HFF-Myc (cell line): ENCODE measurements at regions not wholly inside any gene's neighbourhood (a gene's known extent, or its start where the extent isn't known, plus 50 kb on each side); places are given as distances from the start of the nearest gene placed in this dataset.
A peak's percentile ranks its signal among the peaks of the same experiment; 100 is the strongest.
"Not testable (repeated sequence)": the region's sequence is repeated elsewhere in the genome, so short reads cannot be mapped to it uniquely, and the experiment has no call there.

ENCODE experiments used
- DNase-seq: peaks from one replicate; pipeline ENCODE4 v3.0.0-alpha.2; 2011; ENCODE audit warnings: low read depth; ENCODE audit errors: extremely low read depth
- H3K4me3 ChIP-seq: replicated peaks from 2 replicates; pipeline ENCODE4 v1.5.1; 2011; ENCODE audit warnings: low read depth, mild to moderate bottlenecking, control low read depth, low read length
- CTCF ChIP-seq: IDR thresholded peaks from 2 replicates; pipeline ENCODE4 v1.5.1; 2012; ENCODE audit warnings: mild to moderate bottlenecking, low read depth, low read length, control low read depth; ENCODE audit errors: missing control alignments

GRCh38 chr19:20359933-20360720 lies 193.1 kb downstream of the ZNF486 start:
- DNase-seq, result no peak
- peak; percentile 4 for TF ChIP-seq CTCF
- H3K4me3 ChIP-seq, result no peak overlapping the region

GRCh38 chr19:20358841-20359465 lies 191.9 kb downstream of the ZNF486 start:
- not testable (repeated sequence) for H3K4me3 ChIP-seq, DNase-seq

- H3K4me3 ChIP-seq, result no peak overlapping the region
- DNase-seq, result no peak
- no peak for TF ChIP-seq CTCF
Measured at GRCh38 chr19:20357921-20358320, 190.9 kb downstream of the ZNF486 start.

- H3K4me3 ChIP-seq, result no peak overlapping the region
- no peak for TF ChIP-seq CTCF
- DNase-seq, result no peak
Measured at GRCh38 chr19:20351244-20351643, 184.2 kb downstream of the ZNF486 start.

- no peak for DNase-seq
- no peak for TF ChIP-seq CTCF
- H3K4me3 ChIP-seq, result no peak overlapping the region
Measured at GRCh38 chr19:20349206-20349605, 182.2 kb downstream of the ZNF486 start.

GRCh38 chr19:20339444-20339843 lies 172.4 kb downstream of the ZNF486 start:
- no peak for DNase-seq
- H3K4me3 ChIP-seq, result no peak overlapping the region
- TF ChIP-seq CTCF, result no peak

- no peak for TF ChIP-seq CTCF
- DNase-seq, result no peak
- no peak overlapping the region for H3K4me3 ChIP-seq
Measured at GRCh38 chr19:20334760-20335159, 167.7 kb downstream of the ZNF486 start.
